HL-60 (cell line): ENCODE measurements at regions not wholly inside any gene's neighbourhood (a gene's known extent, or its start where the extent isn't known, plus 50 kb on each side); places are given as distances from the start of the nearest gene placed in this dataset.

Experiments used
- DNase-seq, 2 experiments: peaks; one replicate each; pipeline ENCODE4 v3.0.0-alpha.2; 2010 to 2020; ENCODE audit warnings: low read depth in 1 of 2, low spot score in 1 of 2
- H3K27ac ChIP-seq: fragments of 250-450 bp; sonication (Bioruptor Pico); replicated peaks from 2 replicates; pipeline ENCODE4 v1.5.1; 2020; ENCODE audit warnings: mild to moderate bottlenecking, moderate library complexity
- H3K27me3 ChIP-seq: fragments of 250-450 bp; sonication (Bioruptor Pico); 2 replicates; pipeline ENCODE4 v1.5.1; 2021; ENCODE audit warnings: mild to moderate bottlenecking, moderate library complexity; ENCODE audit not compliant: insufficient read depth, poor library complexity, severe bottlenecking
- H3K4me3 ChIP-seq: replicated peaks from 2 replicates; pipeline ENCODE4 v1.5.1; 2011; ENCODE audit warnings: mild to moderate bottlenecking, control low read depth, low read length; ENCODE audit not compliant: insufficient read depth
- CTCF ChIP-seq: IDR thresholded peaks from one replicate; pipeline ENCODE4 v1.5.1; 2011; ENCODE audit warnings: low read length, control low read depth, inconsistent platforms; ENCODE audit not compliant: insufficient read depth
- GABPA ChIP-seq: IDR thresholded peaks from 2 replicates; pipeline ENCODE4 v1.6.1; 2012; ENCODE audit warnings: low read depth
- POLR2AphosphoS5 ChIP-seq: IDR thresholded peaks from 2 replicates; pipeline ENCODE4 v1.6.1; 2012; ENCODE audit warnings: low read depth
- REST ChIP-seq: IDR thresholded peaks from 2 replicates; pipeline ENCODE4 v1.6.1; 2012; ENCODE audit warnings: low read depth; ENCODE audit not compliant: insufficient replicate concordance
- SPI1 ChIP-seq: IDR thresholded peaks from 2 replicates; pipeline ENCODE4 v1.6.1; 2012; ENCODE audit warnings: low read depth, mild to moderate bottlenecking, borderline replicate concordance

- Histone ChIP-seq H3K4me3 (no peak overlapping the region), H3K27ac (no peak overlapping the region), H3K27me3 (no peaks in the 10 kb centered on the region)
- no peak for DNase-seq
- TF ChIP-seq POLR2AphosphoS5 (no peak), CTCF (no peak), SPI1 (no peak), GABPA (no peak), REST (no peak)
Observed at GRCh38 chr1:219753914-219754313, 141.0 kb upstream of the ZC3H11B start.

- no peak for DNase-seq
- Histone ChIP-seq H3K27ac (no peak overlapping the region), H3K4me3 (no peak overlapping the region), H3K27me3 (no peaks in the 10 kb centered on the region)
- TF ChIP-seq POLR2AphosphoS5 (no peak), CTCF (no peak), REST (no peak), SPI1 (no peak), GABPA (no peak)
Observed at GRCh38 chr1:219752645-219753044, 139.7 kb upstream of the ZC3H11B start.

GRCh38 chr1:219751870-219752507 lies 139.1 kb upstream of the ZC3H11B start:
- Histone ChIP-seq H3K27ac (no peak overlapping the region), H3K4me3 (no peak overlapping the region), H3K27me3 (no peaks in the 10 kb centered on the region)
- no peak for TF ChIP-seq POLR2AphosphoS5
- no peak for TF ChIP-seq CTCF
- no peak for TF ChIP-seq GABPA
- TF ChIP-seq SPI1 = no peak
- no peak for TF ChIP-seq REST
- DNase-seq = no peak
